PC-3 (cell line): ENCODE measurements at regions not wholly inside any gene's neighbourhood (a gene's known extent, or its start where the extent isn't known, plus 50 kb on each side); places are given as distances from the start of the nearest gene placed in this dataset.

Experiments used
- CTCF ChIP-seq: fragments of 300-600 bp; sonication (generic); conservative IDR thresholded peaks from 2 replicates; pipeline ENCODE4 v1.5.1; 2017; ENCODE audit warnings: antibody characterized with exemption, low read depth, mild to moderate bottlenecking, low read length
- EZH2 ChIP-seq: fragments of 300-600 bp; sonication (generic); IDR thresholded peaks from one replicate; pipeline ENCODE4 v1.6.1; 2017; ENCODE audit warnings: antibody characterized with exemption, mild to moderate bottlenecking, low read length; ENCODE audit not compliant: unreplicated experiment

- TF ChIP-seq CTCF: no peak
- no peak for TF ChIP-seq EZH2
These were observed 197.4 kb upstream of the HDAC4 start for GRCh38 chr2:239598011-239598731.
